ENCODE measurements at regions not wholly inside any gene's neighbourhood (a gene's known extent, or its start where the extent isn't known, plus 50 kb on each side); places are given as distances from the start of the nearest gene placed in this dataset.

GRCh38 chr6:1499777-1500176, 109.9 kb upstream of the FOXC1 start (continued):
- no peak for TF ChIP-seq CHD1 (IDR thresholded peaks at IDR 0.05; ENCODE audit: low read depth, low read length)
- no peak for TF ChIP-seq SMC3 (IDR thresholded peaks at IDR 0.05; ENCODE audit: low read depth, low read length)

GRCh38 chr6:1500913-1501312, 108.8 kb upstream of the FOXC1 start:
- Histone ChIP-seq H3K56ac (ENCODE audit: extremely low read depth, insufficient read depth, low read length) (no peak overlapping the region), H3K4me3 (ENCODE audit: insufficient read depth, low read depth, low read length) (no peak overlapping the region), H2BK5ac (ENCODE audit: low read depth, low read length, poor library complexity, severe bottlenecking) (no peak overlapping the region), H2AFZ (replicated peaks; ENCODE audit: low read length, poor library complexity) (no peak overlapping the region), H3K9me1 (ENCODE audit: insufficient read depth, low read length) (0 out of 2 replicates have a peak, but pooled peaks cover 4% of the 10 kb centered on the region), H3K4me2 (ENCODE audit: low read depth, low read length) (no peak overlapping the region), H3K14ac (replicated peaks; ENCODE audit: low read depth, low read length) (no peak overlapping the region), H3K4ac (ENCODE audit: low read depth, low read length) (no peak overlapping the region), H3K27me3 (ENCODE audit: control insufficient read depth, insufficient read depth, low read length) (peaks cover 17% of the 10 kb centered on the region), H2BK15ac (ENCODE audit: low read depth, low read length) (no peak overlapping the region), H2BK20ac (ENCODE audit: low read depth, low read length) (no peak overlapping the region), H3K36me3 (ENCODE audit: control insufficient read depth, insufficient read depth, low read length) (no peaks in the 10 kb centered on the region), H2AK5ac (ENCODE audit: low read depth, low read length) (no peak overlapping the region), H4K20me1 (ENCODE audit: insufficient read depth, low read length) (no peaks in the 10 kb centered on the region), H2AK9ac (replicated peaks; ENCODE audit: low read depth, low read length, poor library complexity) (no peak overlapping the region), H3K18ac (ENCODE audit: low read depth, low read length) (no peak overlapping the region), H4K91ac (ENCODE audit: insufficient read depth, low read depth, low read length) (no peak overlapping the region), H3K9me3 (ENCODE audit: control insufficient read depth, insufficient read depth, low read length) (peaks cover 4% of the 10 kb centered on the region), H3K4me1 (ENCODE audit: control insufficient read depth, insufficient read depth, low read length) (no peaks in the 10 kb centered on the region), H4K5ac (ENCODE audit: low read depth, low read length) (no peak overlapping the region), H3K79me1 (ENCODE audit: low read depth in 1 of 2, low read length in 2 of 2) (no peaks in the 10 kb centered on the region), H4K8ac (ENCODE audit: low read depth in 2 of 2, low read length in 2 of 2) (no peak overlapping the region), H2BK120ac (ENCODE audit: low read depth, low read length) (no peak overlapping the region), H3K27ac (ENCODE audit: insufficient read depth, low read length) (no peak overlapping the region), H3K9ac (ENCODE audit: low read depth, low read length) (no peak overlapping the region), H3K23ac (ENCODE audit: low read depth, low read length) (no peak overlapping the region)
- no TSS peak for BruUV-seq (replicated peaks)
- in situ Hi-C loops (cut with MboI; ENCODE audit: low sequenced_read_pairs), result no loop called here
- WGBS, 2 experiments (ENCODE audit: extremely low coverage in 2 of 2, insufficient read length in 1 of 2), result 80% methylated on average over 1 of the region's 11 CpGs; no CpG with 5 or more reads in 1 of the 2 experiments
- intact Hi-C loops (cut with micrococcal nuclease), result no loop called here
- CTCF ChIA-PET, result no interaction called here
- ATAC-seq (ENCODE audit: low read depth), result no peak
- DNase-seq, result no peak
- POLR2A ChIA-PET (ENCODE audit: unreplicated experiment), result no interaction called here
- dilution Hi-C loops (cut with HindIII; ENCODE audit: low sequenced_read_pairs, unreplicated experiment), result no loop called here
- TF ChIP-seq RCOR1 (IDR thresholded peaks at IDR 0.05; ENCODE audit: insufficient replicate concordance, low read length) (no peak), FOS (IDR thresholded peaks at IDR 0.05; ENCODE audit: low read depth, low read length) (no peak), POLR2A (IDR thresholded peaks at IDR 0.05; ENCODE audit: low read depth, low read length) (no peak), RAD21 (IDR thresholded peaks at IDR 0.05; ENCODE audit: low read length) (no peak), MXI1 (IDR thresholded peaks at IDR 0.05; ENCODE audit: borderline replicate concordance, low read depth, low read length) (no peak), USF2 (IDR thresholded peaks at IDR 0.05; ENCODE audit: low read depth, low read length) (no peak), ELK1 (IDR thresholded peaks at IDR 0.05; ENCODE audit: borderline replicate concordance, low read depth, low read length) (no peak), MAFK (IDR thresholded peaks at IDR 0.05; ENCODE audit: low read depth, low read length) (no peak), CHD1 (IDR thresholded peaks at IDR 0.05; ENCODE audit: low read depth, low read length) (no peak), SMC3 (IDR thresholded peaks at IDR 0.05; ENCODE audit: low read depth, low read length) (no peak), NFE2L2 (IDR thresholded peaks at IDR 0.05; ENCODE audit: low read depth, low read length) (no peak), MAZ (IDR thresholded peaks at IDR 0.05; ENCODE audit: borderline replicate concordance, low read depth, low read length) (no peak), RFX5 (IDR thresholded peaks at IDR 0.05; ENCODE audit: low read depth, low read length) (no peak), BHLHE40 (IDR thresholded peaks at IDR 0.05; ENCODE audit: low read depth, low read length) (no peak), CTCF (conservative IDR thresholded peaks at IDR 0.05; ENCODE audit: low read depth, low read length) (no peak)

Data from IMR-90 (cell line).